SK-N-SH (cell line): ENCODE measurements at regions not wholly inside any gene's neighbourhood (a gene's known extent, or its start where the extent isn't known, plus 50 kb on each side); places are given as distances from the start of the nearest gene placed in this dataset.
A peak's percentile ranks its signal among the peaks of the same experiment; 100 is the strongest.

ENCODE experiments used
- CTCF ChIA-PET: fragments of 300-600, 350-600 bp; formaldehyde crosslinking; extraction: SDS; loops from one replicate; lab custom pipeline; 2021; lab: Yijun Ruan, JAX
- POLR2A ChIA-PET: fragments of 350-600 bp; sonication (Branson Sonifier 250); formaldehyde crosslinking; extraction: SDS; loops from one replicate; lab custom pipeline; 2020; ENCODE audit warnings: antibody characterized with exemption, inconsistent platforms; lab: Yijun Ruan, JAX
- DNase-seq: peaks from one replicate; pipeline ENCODE4 v3.0.0; 2012
- H2AFZ ChIP-seq: fragments of 200-600 bp; sonication (generic); 2 replicates; pipeline ENCODE4 v1.8.1; 2016; ENCODE audit warnings: antibody characterized with exemption, mild to moderate bottlenecking, low read depth
- H3F3A ChIP-seq: fragments of 200-600 bp; sonication (generic); replicated peaks from 2 replicates; pipeline ENCODE3; 2016; ENCODE audit warnings: antibody characterized with exemption, mild to moderate bottlenecking; ENCODE audit not compliant: insufficient read depth
- H3K27ac ChIP-seq, 2 experiments: fragments of 200-500 bp in 1 of 2; fragments of 200-600 bp in 1 of 2; sonication (Bioruptor generic) in 1 of 2; sonication (generic), shearing (Covaris generic) in 1 of 2; 2 replicates each; pipeline versions ENCODE4 v1.5.1 to v1.6.1; 2014 to 2016; ENCODE audit warnings: low read depth in 2 of 2, inconsistent platforms in 1 of 2, low read length in 1 of 2, mild to moderate bottlenecking in 1 of 2, mixed read lengths in 1 of 2
- H3K27me3 ChIP-seq: fragments of 200-600 bp; sonication (generic), shearing (Covaris generic); 2 replicates; pipeline ENCODE4 v1.6.1; 2016; ENCODE audit warnings: mixed run types; ENCODE audit not compliant: insufficient read depth
- H3K36me3 ChIP-seq, 2 experiments: fragments of 200-500 bp in 1 of 2; fragments of 200-600 bp in 1 of 2; sonication (Bioruptor generic) in 1 of 2; sonication (generic) in 1 of 2; replicated peaks in 1 of 2; 2 replicates each; pipeline versions ENCODE3 to v1.5.1; 2014 to 2016; ENCODE audit warnings: low read length in 1 of 2, mild to moderate bottlenecking in 1 of 2; ENCODE audit not compliant: insufficient read depth in 2 of 2, control insufficient read depth in 1 of 2
- H3K4me1 ChIP-seq, 2 experiments: fragments of 200-500 bp in 1 of 2; fragments of 200-600 bp in 1 of 2; sonication (Bioruptor generic) in 1 of 2; sonication (generic), shearing (Covaris generic) in 1 of 2; 2 replicates each; pipeline versions ENCODE4 v1.5.1 to v1.6.1; 2014 to 2016; ENCODE audit warnings: low read depth in 1 of 2, low read length in 1 of 2, mixed run types in 1 of 2; ENCODE audit not compliant: insufficient read depth in 2 of 2, control insufficient read depth in 1 of 2
- H3K4me2 ChIP-seq: fragments of 200-600 bp; sonication (generic), shearing (Covaris generic); 2 replicates; pipeline ENCODE4 v1.6.1; 2017; ENCODE audit warnings: mixed run types
- H3K4me3 ChIP-seq, 2 experiments: fragments of 200-500 bp in 1 of 2; fragments of 200-600 bp in 1 of 2; sonication (Bioruptor generic) in 1 of 2; sonication (generic), shearing (Covaris generic) in 1 of 2; 2 replicates each; pipeline versions ENCODE4 v1.5.1 to v1.8.1; 2014 to 2016; ENCODE audit warnings: low read depth in 2 of 2, inconsistent platforms in 1 of 2, low read length in 1 of 2, mild to moderate bottlenecking in 1 of 2, mixed read lengths in 1 of 2, moderate library complexity in 1 of 2
- H3K79me2 ChIP-seq: fragments of 200-600 bp; sonication (generic); 2 replicates; pipeline ENCODE4 v1.8.1; 2017; ENCODE audit warnings: mild to moderate bottlenecking; ENCODE audit not compliant: insufficient read depth
- H3K9ac ChIP-seq: fragments of 200-600 bp; sonication (generic); 2 replicates; pipeline ENCODE4 v1.6.1; 2017; ENCODE audit warnings: mixed run types
- H3K9me2 ChIP-seq: fragments of 200-600 bp; sonication (generic); 2 replicates; pipeline ENCODE4 v1.6.1; 2017; ENCODE audit warnings: mixed run types
- H3K9me3 ChIP-seq: fragments of 200-600 bp; sonication (generic); 2 replicates; pipeline ENCODE4 v1.6.1; 2017; ENCODE audit warnings: mixed run types, mild to moderate bottlenecking, moderate library complexity
- H4K20me1 ChIP-seq: fragments of 200-600 bp; sonication (generic); 2 replicates; pipeline ENCODE4 v1.6.1; 2017; ENCODE audit warnings: mild to moderate bottlenecking, mixed run types; ENCODE audit not compliant: insufficient read depth
- ELF1 ChIP-seq: IDR thresholded peaks from 2 replicates; pipeline ENCODE4 v1.4.0; 2012
- FOSL2 ChIP-seq: IDR thresholded peaks from 2 replicates; pipeline ENCODE4 v1.4.0; 2012; ENCODE audit warnings: low read depth, mild to moderate bottlenecking, moderate library complexity, borderline replicate concordance
- GABPA ChIP-seq: IDR thresholded peaks from 2 replicates; pipeline ENCODE4 v1.4.0; 2012; ENCODE audit warnings: low read depth, mild to moderate bottlenecking
- GATA2 ChIP-seq: sonication (generic); formaldehyde crosslinking; IDR thresholded peaks from 2 replicates; pipeline ENCODE4 v1.5.0; 2020; ENCODE audit warnings: mild to moderate bottlenecking, missing genetic modification reagents
- NFIC ChIP-seq: IDR thresholded peaks from 2 replicates; pipeline ENCODE4 v1.4.0; 2012; ENCODE audit warnings: borderline replicate concordance
- RFX5 ChIP-seq: IDR thresholded peaks from 2 replicates; pipeline ENCODE4 v1.6.1; 2012; ENCODE audit warnings: mild to moderate bottlenecking, improper control_type of control experiment, low read length
- RXRA ChIP-seq: IDR thresholded peaks from 2 replicates; pipeline ENCODE4 v1.4.0; 2012; ENCODE audit warnings: low read depth, mild to moderate bottlenecking, borderline replicate concordance
- SMC3 ChIP-seq: IDR thresholded peaks from 2 replicates; pipeline ENCODE4 v1.6.1; 2012; ENCODE audit warnings: low read depth, low read length, improper control_type of control experiment
- TAF1 ChIP-seq: IDR thresholded peaks from 2 replicates; pipeline ENCODE4 v1.6.1; 2012; ENCODE audit warnings: low read depth, mild to moderate bottlenecking, low read length, moderate library complexity, borderline replicate concordance
- USF2 ChIP-seq: fragments of 150-350 bp; IDR thresholded peaks from 2 replicates; pipeline ENCODE4 v1.6.1; 2017; ENCODE audit warnings: antibody characterized with exemption, low read length, low read depth, borderline replicate concordance
- YY1 ChIP-seq: IDR thresholded peaks from 2 replicates; pipeline ENCODE4 v1.4.0; 2012; ENCODE audit warnings: low read depth, mild to moderate bottlenecking
- WGBS: methylation state at CpG from one replicate; pipeline ENCODE4 v1.1.6; 2017; ENCODE audit warnings: low lambda C conversion rate; 5-methylcytosine and 5-hydroxymethylcytosine counted together
- TF ChIP-seq, protein P1 (sequence below): IDR thresholded peaks from 2 replicates; pipeline ENCODE4 v1.4.0; 2012; ENCODE audit warnings: low read depth, borderline replicate concordance

GRCh38 chr5:171615705-171616640 lies 169.6 kb upstream of the SMIM23 start:
- Histone ChIP-seq H3K4me3 (no peak overlapping the region), H3K9ac (no peak overlapping the region), H3K79me2 (no peaks in the 10 kb centered on the region), H3K9me3 (no peaks in the 10 kb centered on the region), H3K27me3 (peaks cover 8% of the 10 kb centered on the region; the same call in 1 of the 2 replicates), H3K27ac (no peak overlapping the region), H2AFZ (no peak overlapping the region), H3K4me1 (peaks cover 0 to 13% of the 10 kb centered on the region in 2 experiments; a peak in 1 of 4 replicates), H3F3A (no peaks in the 10 kb centered on the region), H3K9me2 (no peaks in the 10 kb centered on the region), H3K4me2 (no peak overlapping the region), H3K36me3 (no peaks in the 10 kb centered on the region), H4K20me1 (no peaks in the 10 kb centered on the region)
- TF ChIP-seq RXRA (no peak), USF2 (no peak), TAF1 (no peak), GATA2 (CRISPR knock-in tag) (no peak), YY1 (no peak), NFIC (no peak), FOSL2 (no peak), ELF1 (no peak)
- ChIA-PET POLR2A (interaction anchor here (0.6 kb wide), 1 partner anchor 298 kb away, joined by 3 read pairs; no protein-coding TSS in a partner anchor), CTCF (interaction anchor here (0.6 to 1.7 kb wide), 5 partner anchors 11 to 292 kb away, joined by 3 to 6 read pairs (median 4); no protein-coding TSS in a partner anchor)
- DNase-seq, result peak; percentile 59
- 47% methylated on average over 18 of the region's 22 CpGs for WGBS

DNA sequence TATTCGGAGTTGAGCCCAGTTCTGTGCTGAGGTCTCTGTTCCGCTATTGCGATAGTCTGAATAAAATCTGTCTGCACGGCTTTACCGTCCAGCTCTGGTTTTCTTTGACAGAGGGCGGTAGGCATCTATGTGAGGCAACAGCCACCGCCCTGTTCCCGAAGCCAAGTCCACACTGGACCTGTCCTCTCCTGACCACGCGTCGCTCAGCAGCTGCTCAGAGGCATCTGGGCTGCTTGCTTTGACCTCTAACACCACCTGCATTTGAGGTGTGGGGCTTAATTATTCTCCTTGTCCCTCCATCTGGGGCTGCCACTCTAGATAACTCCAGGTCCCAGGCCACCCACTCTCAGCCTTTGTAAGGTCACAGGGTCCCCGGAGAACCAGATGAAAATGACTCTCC lies 168.4 kb upstream of the SMIM23 start:
- WGBS, result 89% methylated on average over 10 of the region's 12 CpGs
- TF ChIP-seq RFX5, result no peak
- no peak for TF ChIP-seq GATA2 (CRISPR knock-in tag)
- TF ChIP-seq GABPA, result no peak
- no peak for TF ChIP-seq NFIC
- TF ChIP-seq, protein P1, sequence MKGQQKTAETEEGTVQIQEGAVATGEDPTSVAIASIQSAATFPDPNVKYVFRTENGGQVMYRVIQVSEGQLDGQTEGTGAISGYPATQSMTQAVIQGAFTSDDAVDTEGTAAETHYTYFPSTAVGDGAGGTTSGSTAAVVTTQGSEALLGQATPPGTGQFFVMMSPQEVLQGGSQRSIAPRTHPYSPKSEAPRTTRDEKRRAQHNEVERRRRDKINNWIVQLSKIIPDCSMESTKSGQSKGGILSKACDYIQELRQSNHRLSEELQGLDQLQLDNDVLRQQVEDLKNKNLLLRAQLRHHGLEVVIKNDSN, result no peak
- TF ChIP-seq SMC3, result no peak
- CTCF ChIA-PET, result interaction anchor here (0.6 to 1.0 kb wide), 2 partner anchors 15 to 291 kb away, joined by 3 read pairs; no protein-coding TSS in a partner anchor

More for the DNA sequence above, 168.4 kb upstream of the SMIM23 start:
- Histone ChIP-seq H3K36me3 (no peaks in the 10 kb centered on the region), H3F3A (no peaks in the 10 kb centered on the region), H3K27ac (no peak overlapping the region), H3K4me1 (peaks cover 0 to 19% of the 10 kb centered on the region in 2 experiments; a peak in 1 of 4 replicates), H3K9me2 (no peaks in the 10 kb centered on the region), H4K20me1 (no peaks in the 10 kb centered on the region), H3K79me2 (no peaks in the 10 kb centered on the region), H3K9ac (no peak overlapping the region), H3K4me3 (no peak overlapping the region), H2AFZ (no peak overlapping the region), H3K4me2 (no peak overlapping the region), H3K9me3 (no peaks in the 10 kb centered on the region), H3K27me3 (peaks cover 8% of the 10 kb centered on the region; the same call in 1 of the 2 replicates)
- POLR2A ChIA-PET, result no interaction called here
- DNase-seq, result no peak
